Suprapubic skin (tissue), 4 donors: ENCODE measurements at regions not wholly inside any gene's neighbourhood (a gene's known extent, or its start where the extent isn't known, plus 50 kb on each side); places are given as distances from the start of the nearest gene placed in this dataset.

Experiments used
- DNase-seq, 2 donors: peaks; one replicate each; pipeline ENCODE4 v3.0.0-alpha.2; 2019; ENCODE audit warnings: low spot score in 2 of 2
- H3K27ac ChIP-seq: fragments of 200-600 bp; sonication (generic); one replicate; pipeline ENCODE4 v1.5.1; 2019
- H3K27me3 ChIP-seq: fragments of 200-600 bp; sonication (generic); one replicate; pipeline ENCODE4 v1.5.1; 2019
- H3K36me3 ChIP-seq: fragments of 200-600 bp; sonication (generic); one replicate; pipeline ENCODE4 v1.5.1; 2019
- H3K4me1 ChIP-seq: fragments of 200-600 bp; sonication (generic); one replicate; pipeline ENCODE4 v1.5.1; 2019
- H3K4me3 ChIP-seq: fragments of 200-600 bp; sonication (generic); one replicate; pipeline ENCODE4 v1.5.1; 2019; ENCODE audit warnings: mild to moderate bottlenecking
- H3K9me3 ChIP-seq: fragments of 200-600 bp; sonication (generic); one replicate; pipeline ENCODE4 v1.5.1; 2019
- EP300 ChIP-seq: sonication (generic); formaldehyde crosslinking; IDR thresholded peaks from one replicate; pipeline ENCODE4 v1.6.1; 2017; ENCODE audit warnings: antibody characterized with exemption
- POLR2A ChIP-seq, 2 donors: fragments of 450-650 bp; IDR thresholded peaks; one replicate each; pipeline ENCODE4 v1.6.1; 2017; ENCODE audit warnings: antibody characterized with exemption in 2 of 2, mild to moderate bottlenecking in 2 of 2, moderate library complexity in 2 of 2
- POLR2AphosphoS5 ChIP-seq, 3 donors: sonication (generic); formaldehyde crosslinking; IDR thresholded peaks; one replicate each; pipeline ENCODE4 v1.6.1; 2017; ENCODE audit warnings: antibody characterized with exemption in 3 of 3
- WGBS: methylation state at CpG from one replicate; pipeline ENCODE4 v1.1.5; 2018; 5-methylcytosine and 5-hydroxymethylcytosine counted together
- TF ChIP-seq, protein P1 (sequence below), 2 donors: fragments of 200-600 bp in 1 of 2; fragments of 450-650 bp in 1 of 2; sonication (generic) in 1 of 2; IDR thresholded peaks; one replicate each; pipeline ENCODE4 v1.5.1; 2016 to 2019; ENCODE audit warnings: antibody characterized with exemption in 2 of 2, mild to moderate bottlenecking in 1 of 2, moderate library complexity in 1 of 2

GRCh38 chr16:72569677-72570076 is 397.7 kb upstream of the PMFBP1 start:
- 91% methylated on average over 7 of the region's 7 CpGs for WGBS
- Histone ChIP-seq H3K27ac (no peak overlapping the region), H3K36me3 (no peaks in the 10 kb centered on the region), H3K4me1 (no peaks in the 10 kb centered on the region), H3K9me3 (no peaks in the 10 kb centered on the region), H3K4me3 (no peak overlapping the region), H3K27me3 (no peaks in the 10 kb centered on the region)
- TF ChIP-seq POLR2AphosphoS5 (IDR thresholded peaks at IDR 0.05): no peak
- TF ChIP-seq, protein P1, sequence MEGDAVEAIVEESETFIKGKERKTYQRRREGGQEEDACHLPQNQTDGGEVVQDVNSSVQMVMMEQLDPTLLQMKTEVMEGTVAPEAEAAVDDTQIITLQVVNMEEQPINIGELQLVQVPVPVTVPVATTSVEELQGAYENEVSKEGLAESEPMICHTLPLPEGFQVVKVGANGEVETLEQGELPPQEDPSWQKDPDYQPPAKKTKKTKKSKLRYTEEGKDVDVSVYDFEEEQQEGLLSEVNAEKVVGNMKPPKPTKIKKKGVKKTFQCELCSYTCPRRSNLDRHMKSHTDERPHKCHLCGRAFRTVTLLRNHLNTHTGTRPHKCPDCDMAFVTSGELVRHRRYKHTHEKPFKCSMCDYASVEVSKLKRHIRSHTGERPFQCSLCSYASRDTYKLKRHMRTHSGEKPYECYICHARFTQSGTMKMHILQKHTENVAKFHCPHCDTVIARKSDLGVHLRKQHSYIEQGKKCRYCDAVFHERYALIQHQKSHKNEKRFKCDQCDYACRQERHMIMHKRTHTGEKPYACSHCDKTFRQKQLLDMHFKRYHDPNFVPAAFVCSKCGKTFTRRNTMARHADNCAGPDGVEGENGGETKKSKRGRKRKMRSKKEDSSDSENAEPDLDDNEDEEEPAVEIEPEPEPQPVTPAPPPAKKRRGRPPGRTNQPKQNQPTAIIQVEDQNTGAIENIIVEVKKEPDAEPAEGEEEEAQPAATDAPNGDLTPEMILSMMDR (IDR thresholded peaks at IDR 0.05): no peak
- no peak for TF ChIP-seq EP300
- TF ChIP-seq POLR2A (IDR thresholded peaks at IDR 0.05): no peak
- no peak for DNase-seq

- Histone ChIP-seq H3K4me3 (no peak overlapping the region), H3K4me1 (no peaks in the 10 kb centered on the region), H3K27me3 (no peaks in the 10 kb centered on the region), H3K9me3 (no peaks in the 10 kb centered on the region), H3K36me3 (no peaks in the 10 kb centered on the region), H3K27ac (no peak overlapping the region)
- TF ChIP-seq, protein P1 (IDR thresholded peaks at IDR 0.05): no peak
- TF ChIP-seq EP300 (no peak), POLR2AphosphoS5 (IDR thresholded peaks at IDR 0.05) (no peak), POLR2A (IDR thresholded peaks at IDR 0.05) (no peak)
- no peak for DNase-seq
- WGBS: 92% methylated on average over 1 of the region's 1 CpG
Measured at GRCh38 chr16:72568502-72568901, 396.5 kb upstream of the PMFBP1 start.

DNA sequence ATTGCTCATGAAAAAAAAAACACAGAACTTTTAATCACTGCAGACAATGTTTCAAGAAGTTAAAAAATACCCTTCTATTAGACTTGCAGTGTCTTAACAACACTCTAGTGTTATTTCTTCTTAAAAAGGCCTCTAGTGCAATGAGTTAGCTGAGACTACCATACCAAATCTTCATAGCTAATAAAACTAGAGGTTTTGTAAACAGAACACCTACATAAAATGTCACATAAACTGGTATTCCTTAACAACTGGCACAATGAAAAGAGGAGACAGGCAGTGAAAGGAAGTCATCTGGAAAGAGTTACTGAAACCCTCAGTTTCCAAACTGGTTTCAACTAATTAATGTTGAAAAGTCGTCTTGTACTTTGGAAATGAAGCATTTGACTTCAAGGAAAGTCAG is 394.2 kb upstream of the PMFBP1 start:
- Histone ChIP-seq H3K27ac (no peak overlapping the region), H3K4me1 (no peaks in the 10 kb centered on the region), H3K4me3 (no peak overlapping the region), H3K36me3 (no peaks in the 10 kb centered on the region), H3K27me3 (no peaks in the 10 kb centered on the region), H3K9me3 (no peaks in the 10 kb centered on the region)
- DNase-seq: no peak
- WGBS: 56% methylated on average over 1 of the region's 1 CpG
- TF ChIP-seq POLR2A (IDR thresholded peaks at IDR 0.05): no peak
- no peak for TF ChIP-seq POLR2AphosphoS5 (IDR thresholded peaks at IDR 0.05)
- TF ChIP-seq, protein P1 (IDR thresholded peaks at IDR 0.05): no peak
- TF ChIP-seq EP300: no peak

DNA sequence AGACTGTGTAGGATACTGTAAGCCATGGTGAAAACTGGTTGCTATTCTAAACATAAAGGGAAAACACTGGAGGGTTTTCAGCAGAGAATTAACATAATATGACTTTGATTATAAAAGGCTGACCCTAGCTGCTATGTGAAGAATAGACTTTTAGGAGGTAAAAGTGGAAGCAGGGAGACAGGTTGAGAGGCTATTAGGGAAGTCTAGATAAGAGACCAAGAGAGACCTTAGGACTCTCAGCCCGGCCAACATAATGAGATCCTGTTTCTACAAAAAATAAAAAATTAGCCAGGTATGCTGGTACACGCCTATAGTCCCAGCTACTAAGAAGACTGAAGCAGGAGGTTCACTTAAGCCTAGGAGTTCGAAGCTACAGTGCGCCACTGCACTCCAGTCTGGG is 393.2 kb upstream of the PMFBP1 start:
- Histone ChIP-seq H3K4me3 (no peak overlapping the region), H3K27ac (no peak overlapping the region), H3K27me3 (no peaks in the 10 kb centered on the region), H3K9me3 (no peaks in the 10 kb centered on the region), H3K36me3 (no peaks in the 10 kb centered on the region), H3K4me1 (no peaks in the 10 kb centered on the region)
- TF ChIP-seq, protein P1 (IDR thresholded peaks at IDR 0.05): no peak
- TF ChIP-seq EP300 (no peak), POLR2A (IDR thresholded peaks at IDR 0.05) (no peak), POLR2AphosphoS5 (IDR thresholded peaks at IDR 0.05) (no peak)
- WGBS: 92% methylated on average over 4 of the region's 4 CpGs
- DNase-seq: no peak

GRCh38 chr16:72560617-72561016 is 388.7 kb upstream of the PMFBP1 start:
- no peak overlapping the region for H3K4me3 ChIP-seq
- no peak for DNase-seq
- no peaks in the 10 kb centered on the region for H3K36me3 ChIP-seq
- WGBS: 59% methylated on average over 2 of the region's 2 CpGs
- no peaks in the 10 kb centered on the region for H3K27me3 ChIP-seq
- H3K27ac ChIP-seq: no peak overlapping the region
- TF ChIP-seq POLR2AphosphoS5 (IDR thresholded peaks at IDR 0.05) (no peak), POLR2A (IDR thresholded peaks at IDR 0.05) (no peak), EP300 (no peak)
- TF ChIP-seq, protein P1 (IDR thresholded peaks at IDR 0.05): no peak
- H3K9me3 ChIP-seq: no peaks in the 10 kb centered on the region
- no peaks in the 10 kb centered on the region for H3K4me1 ChIP-seq
